MM.1S (cell line): ENCODE measurements at regions not wholly inside any gene's neighbourhood (a gene's known extent, or its start where the extent isn't known, plus 50 kb on each side); places are given as distances from the start of the nearest gene placed in this dataset.
"Not testable (repeated sequence)": the region's sequence is repeated elsewhere in the genome, so short reads cannot be mapped to it uniquely, and the experiment has no call there.

Experiments
- CTCF ChIP-seq: fragments of 300-600 bp; sonication (generic); IDR thresholded peaks from 2 replicates; pipeline ENCODE4 v1.5.1; 2016; ENCODE audit warnings: antibody characterized with exemption, low read length, mixed read lengths
- EZH2phosphoT487 ChIP-seq: fragments of 300-600 bp; sonication (generic); IDR thresholded peaks from 2 replicates; pipeline ENCODE4 v1.6.1; 2018; ENCODE audit warnings: antibody characterized with exemption, low read length

GRCh38 chr6:4471515-4471914, 304.7 kb upstream of the CDYL start:
- not testable (repeated sequence) for TF ChIP-seq EZH2phosphoT487, CTCF
